Thymus (tissue), 11 donors: ENCODE measurements at regions not wholly inside any gene's neighbourhood (a gene's known extent, or its start where the extent isn't known, plus 50 kb on each side); places are given as distances from the start of the nearest gene placed in this dataset.
"Not testable (repeated sequence)": the region's sequence is repeated elsewhere in the genome, so short reads cannot be mapped to it uniquely, and the experiment has no call there.

ENCODE experiments used
- DNase-seq, 9 donors: peaks; one replicate each; pipeline ENCODE4 v3.0.0-alpha.2; 2013; ENCODE audit warnings: low spot score in 9 of 9, low read depth in 6 of 9, missing footprints in 1 of 9
- H3K27ac ChIP-seq, 2 donors: one replicate each; pipeline ENCODE4 v1.5.1; 2013; ENCODE audit warnings: control low read depth in 1 of 2, low read depth in 1 of 2, low read length in 1 of 2, mild to moderate bottlenecking in 1 of 2, moderate library complexity in 1 of 2
- H3K27me3 ChIP-seq, 2 donors: one replicate each; pipeline ENCODE4 v1.5.1; 2013; ENCODE audit warnings: low read length in 1 of 2; ENCODE audit not compliant: control insufficient read depth in 2 of 2, insufficient read depth in 1 of 2
- H3K36me3 ChIP-seq, 2 donors: one replicate each; pipeline ENCODE4 v1.5.1; 2013; ENCODE audit warnings: low read length in 1 of 2, mild to moderate bottlenecking in 1 of 2, moderate library complexity in 1 of 2; ENCODE audit not compliant: control insufficient read depth in 2 of 2, insufficient read depth in 2 of 2
- H3K4me1 ChIP-seq, 2 donors: one replicate each; pipeline ENCODE4 v1.5.1; 2013; ENCODE audit warnings: low read length in 2 of 2; ENCODE audit not compliant: control insufficient read depth in 2 of 2, insufficient read depth in 2 of 2
- H3K4me3 ChIP-seq, 2 donors: one replicate each; pipeline ENCODE4 v1.5.1; 2013; ENCODE audit warnings: low read length in 2 of 2, control low read depth in 1 of 2, mild to moderate bottlenecking in 1 of 2
- H3K9me3 ChIP-seq, 2 donors: one replicate each; pipeline ENCODE4 v1.5.1; 2013; ENCODE audit warnings: low read length in 1 of 2, mild to moderate bottlenecking in 1 of 2; ENCODE audit not compliant: control insufficient read depth in 2 of 2, insufficient read depth in 1 of 2
- WGBS: extraction: QIAGEN DNeasy Blood & Tissue Kit; methylation state at CpG from one replicate; pipeline ENCODE4 v1.1.7; 2013; 5-methylcytosine and 5-hydroxymethylcytosine counted together
- donor health status: healthy.

DNA sequence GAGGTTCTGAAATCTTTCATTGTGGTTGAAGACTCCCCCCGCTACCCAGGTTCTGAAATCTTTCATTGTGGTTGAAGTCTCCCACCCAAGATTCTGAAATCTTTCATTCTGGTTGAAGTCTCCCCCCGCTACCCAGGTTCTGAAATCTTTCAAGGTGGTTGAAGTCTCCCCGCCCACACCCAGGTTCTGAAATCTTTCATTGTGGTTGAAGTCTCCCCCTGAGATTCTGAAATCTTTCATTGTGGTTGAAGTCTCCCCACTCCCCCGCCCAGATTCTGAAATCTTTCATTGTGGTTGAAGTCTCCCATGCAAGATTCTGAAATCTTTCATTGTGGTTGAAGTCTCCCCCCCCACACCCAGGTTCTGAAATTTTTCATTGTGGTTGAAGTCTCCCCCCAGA lies 916.6 kb downstream of the BRD1 start:
- H3K9me3 ChIP-seq, result not testable (repeated sequence)

GRCh38 chr22:48908547-48908946 lies 919.1 kb downstream of the BRD1 start:
- H3K4me1 ChIP-seq, result no peaks in the 10 kb centered on the region
- 90% methylated on average over 9 of the region's 9 CpGs for WGBS
- no peak overlapping the region for H3K4me3 ChIP-seq
- no peaks in the 10 kb centered on the region for H3K36me3 ChIP-seq
- no peak overlapping the region for H3K27ac ChIP-seq
- H3K9me3 ChIP-seq, result no peaks in the 10 kb centered on the region
- DNase-seq, result no peak
- no peaks in the 10 kb centered on the region for H3K27me3 ChIP-seq

More for the DNA sequence above, 916.6 kb downstream of the BRD1 start:
- 85% methylated on average over 2 of the region's 4 CpGs for WGBS
- not testable (repeated sequence) for H3K27ac ChIP-seq, H3K4me3 ChIP-seq, H3K4me1 ChIP-seq, H3K36me3 ChIP-seq, DNase-seq, H3K27me3 ChIP-seq

- Histone ChIP-seq H3K27ac (no peak overlapping the region), H3K4me3 (no peak overlapping the region), H3K4me1 (no peaks in the 10 kb centered on the region), H3K9me3 (no peaks in the 10 kb centered on the region), H3K36me3 (no peaks in the 10 kb centered on the region), H3K27me3 (no peaks in the 10 kb centered on the region)
- no peak for DNase-seq
- WGBS, result 89% methylated on average over 14 of the region's 14 CpGs
Observed at GRCh38 chr22:48907591-48907990, 920.1 kb downstream of the BRD1 start.

GRCh38 chr22:48906216-48906835 lies 921.3 kb downstream of the BRD1 start:
- Histone ChIP-seq H3K27ac (no peak overlapping the region), H3K4me3 (no peak overlapping the region), H3K36me3 (no peaks in the 10 kb centered on the region), H3K9me3 (no peaks in the 10 kb centered on the region), H3K4me1 (no peaks in the 10 kb centered on the region), H3K27me3 (no peaks in the 10 kb centered on the region)
- WGBS, result 87% methylated on average over 17 of the region's 17 CpGs
- no peak for DNase-seq

- Histone ChIP-seq H3K27me3 (no peaks in the 10 kb centered on the region), H3K36me3 (no peaks in the 10 kb centered on the region), H3K9me3 (no peaks in the 10 kb centered on the region), H3K4me1 (no peaks in the 10 kb centered on the region), H3K4me3 (no peak overlapping the region), H3K27ac (no peak overlapping the region)
- no peak for DNase-seq
- WGBS, result 87% methylated on average over 17 of the region's 17 CpGs
Observed at GRCh38 chr22:48905206-48905975, 922.3 kb downstream of the BRD1 start.

- no peaks in the 10 kb centered on the region for H3K36me3 ChIP-seq
- no peak overlapping the region for H3K27ac ChIP-seq
- no peaks in the 10 kb centered on the region for H3K9me3 ChIP-seq
- DNase-seq, result no peak
- no peak overlapping the region for H3K4me3 ChIP-seq
- 88% methylated on average over 21 of the region's 25 CpGs for WGBS
- H3K27me3 ChIP-seq, result no peaks in the 10 kb centered on the region
- H3K4me1 ChIP-seq, result no peaks in the 10 kb centered on the region
Observed at GRCh38 chr22:48902983-48903650, 924.6 kb downstream of the BRD1 start.

- no peaks in the 10 kb centered on the region for H3K4me1 ChIP-seq
- WGBS, result 92% methylated on average over 37 of the region's 37 CpGs
- H3K36me3 ChIP-seq, result no peaks in the 10 kb centered on the region
- H3K4me3 ChIP-seq, result no peak overlapping the region
- no peaks in the 10 kb centered on the region for H3K27me3 ChIP-seq
- H3K9me3 ChIP-seq, result no peaks in the 10 kb centered on the region
- H3K27ac ChIP-seq, result no peak overlapping the region
- DNase-seq, result no peak
Observed at GRCh38 chr22:48902001-48902869, 925.4 kb downstream of the BRD1 start.

GRCh38 chr22:48901324-48901723 lies 926.3 kb downstream of the BRD1 start:
- no peaks in the 10 kb centered on the region for H3K9me3 ChIP-seq
- H3K36me3 ChIP-seq, result no peaks in the 10 kb centered on the region
- H3K4me1 ChIP-seq, result no peaks in the 10 kb centered on the region
- H3K4me3 ChIP-seq, result no peak overlapping the region
- no peaks in the 10 kb centered on the region for H3K27me3 ChIP-seq
- DNase-seq, result no peak
- H3K27ac ChIP-seq, result no peak overlapping the region
- WGBS, result 82% methylated on average over 12 of the region's 12 CpGs
